Endothelial cell of umbilical vein (primary cell): ENCODE measurements at regions not wholly inside any gene's neighbourhood (a gene's known extent, or its start where the extent isn't known, plus 50 kb on each side); places are given as distances from the start of the nearest gene placed in this dataset.

Experiments used
- BruUV-seq: library from RNA; stranded (reverse); fragments of 400-500 nt; replicated peaks from 2 replicates; lab custom pipeline; 2021; lab: Mats Ljungman, UMichigan
- CTCF ChIA-PET: fragments of 300-600, 350-600 bp; sonication (Branson Sonifier 250); formaldehyde crosslinking; loops from one replicate; lab custom pipeline; 2021; ENCODE audit warnings: antibody characterized with exemption, inconsistent platforms; lab: Charles Lee
- POLR2A ChIA-PET: fragments of 300-600, 350-600 bp; sonication (Branson Sonifier 250); formaldehyde crosslinking; loops from one replicate; lab custom pipeline; 2021; ENCODE audit warnings: antibody characterized with exemption, inconsistent platforms; lab: Charles Lee
- DNase-seq: peaks from one replicate; pipeline ENCODE4 v3.0.0-alpha.2; 2011; ENCODE audit warnings: low read depth, low spot score
- FAIRE-seq: peaks from 2 replicates; lab custom pipeline; 2011; peaks lifted over from hg19 to GRCh38; lab: Jason Lieb, UNC
- H2AFZ ChIP-seq: 2 replicates; pipeline ENCODE4 v1.6.0; 2012; ENCODE audit warnings: low read depth, low read length, control low read depth, inconsistent platforms
- H3K27ac ChIP-seq: 2 replicates; pipeline ENCODE4 v1.5.1; 2011; ENCODE audit warnings: low read depth, mild to moderate bottlenecking, control low read depth, low read length, moderate library complexity; ENCODE audit not compliant: insufficient read depth
- H3K27me3 ChIP-seq, 2 experiments: 2 replicates each; pipeline versions ENCODE4 v1.6.0 to v1.6.1; 2011; ENCODE audit warnings: low read length in 2 of 2, mixed read lengths in 1 of 2; ENCODE audit not compliant: control insufficient read depth in 2 of 2, insufficient read depth in 2 of 2
- H3K36me3 ChIP-seq, 2 experiments: 2 replicates in 1 of 2; 3 replicates in 1 of 2; pipeline ENCODE4 v1.5.1; 2011; ENCODE audit warnings: low read length in 2 of 2, mild to moderate bottlenecking in 1 of 2, moderate library complexity in 1 of 2; ENCODE audit not compliant: control insufficient read depth in 2 of 2, insufficient read depth in 2 of 2; ENCODE audit errors: extremely low read depth in 1 of 2
- H3K4me1 ChIP-seq: 3 replicates; pipeline ENCODE4 v1.5.1; 2011; ENCODE audit warnings: mild to moderate bottlenecking, low read length; ENCODE audit not compliant: control insufficient read depth, insufficient read depth; ENCODE audit errors: extremely low read depth
- H3K4me2 ChIP-seq: 2 replicates; pipeline ENCODE4 v1.6.1; 2011; ENCODE audit warnings: low read length, control low read depth, mixed read lengths; ENCODE audit not compliant: insufficient read depth
- H3K4me3 ChIP-seq, 3 experiments: fragments of 200-600 bp in 1 of 3; sonication (generic), shearing (Covaris generic) in 1 of 3; replicated peaks in 1 of 3; 2 replicates each; pipeline ENCODE4 v1.5.1; 2011 to 2016; ENCODE audit warnings: control low read depth in 3 of 3, low read length in 3 of 3, mild to moderate bottlenecking in 2 of 3, inconsistent platforms in 1 of 3, low read depth in 1 of 3, moderate library complexity in 1 of 3; ENCODE audit not compliant: insufficient read depth in 1 of 3
- H3K79me2 ChIP-seq: 2 replicates; pipeline ENCODE4 v1.6.0; 2012; ENCODE audit warnings: low read length, inconsistent platforms; ENCODE audit not compliant: control insufficient read depth, insufficient read depth
- H3K9ac ChIP-seq: replicated peaks from 2 replicates; pipeline ENCODE3; 2011; ENCODE audit warnings: low read length, control low read depth; ENCODE audit not compliant: insufficient read depth; ENCODE audit errors: extremely low read depth
- H3K9me1 ChIP-seq: replicated peaks from 3 replicates; pipeline ENCODE4 v1.6.0; 2011; ENCODE audit warnings: mild to moderate bottlenecking, low read length; ENCODE audit not compliant: control insufficient read depth, insufficient read depth; ENCODE audit errors: extremely low read depth
- H3K9me3 ChIP-seq: replicated peaks from 2 replicates; pipeline ENCODE4 v1.5.1; 2012; ENCODE audit warnings: low read length, inconsistent platforms; ENCODE audit not compliant: control insufficient read depth, insufficient read depth
- H4K20me1 ChIP-seq: replicated peaks from 2 replicates; pipeline ENCODE3; 2011; ENCODE audit warnings: mild to moderate bottlenecking, low read length; ENCODE audit not compliant: control insufficient read depth, insufficient read depth; ENCODE audit errors: extremely low read depth
- EZH2 ChIP-seq: IDR thresholded peaks from 2 replicates; pipeline ENCODE4 v1.6.1; 2012; ENCODE audit warnings: borderline replicate concordance, low read depth, mild to moderate bottlenecking, moderate library complexity, low read length, inconsistent platforms; ENCODE audit not compliant: severe bottlenecking
- FOS ChIP-seq: IDR thresholded peaks from 2 replicates; pipeline ENCODE4 v1.6.1; 2011; ENCODE audit warnings: mild to moderate bottlenecking, low read length, moderate library complexity, borderline replicate concordance; ENCODE audit not compliant: insufficient read depth
- GATA2 ChIP-seq: IDR thresholded peaks from 2 replicates; pipeline ENCODE4 v1.7.0; 2011; ENCODE audit warnings: low read depth, mild to moderate bottlenecking, moderate library complexity, mixed read lengths, low read length; ENCODE audit not compliant: insufficient read length, insufficient read depth
- JUN ChIP-seq: IDR thresholded peaks from 2 replicates; pipeline ENCODE4 v1.6.1; 2011; ENCODE audit warnings: borderline replicate concordance, low read depth; ENCODE audit not compliant: insufficient read length, insufficient read depth
- MYC ChIP-seq: IDR thresholded peaks from one replicate; pipeline ENCODE4 v1.6.1; 2011; ENCODE audit warnings: mild to moderate bottlenecking, low read depth, low read length
- POLR2A ChIP-seq: IDR thresholded peaks from 2 replicates; pipeline ENCODE4 v1.6.1; 2012; ENCODE audit warnings: low read depth, mild to moderate bottlenecking, control low read depth, low read length
- POLR2AphosphoS5 ChIP-seq: IDR thresholded peaks from 2 replicates; pipeline ENCODE4 v1.6.1; 2012; ENCODE audit warnings: low read depth, mild to moderate bottlenecking, control low read depth, low read length, moderate library complexity; ENCODE audit not compliant: insufficient read depth
- dilution Hi-C: fragments of 300-500 bp; cut with MboI; formaldehyde crosslinking; loops from one replicate; pipeline ENCODE4 v1.15.0; 2019; ENCODE audit warnings: low sequenced_read_pairs; ENCODE audit not compliant: extremely low pct_ligation_motif_present
- intact Hi-C: fragments of 100-400 bp; cut with micrococcal nuclease; formaldehyde crosslinking; loops from one replicate; pipeline ENCODE4 v1.10.0; 2022
- TF ChIP-seq, protein P1 (sequence below), 2 donors: IDR thresholded peaks; 1 replicate in 1 of 2; 2 replicates in 1 of 2; pipeline ENCODE4 v1.5.1; 2011; ENCODE audit warnings: low read length in 2 of 2, mild to moderate bottlenecking in 2 of 2, moderate library complexity in 2 of 2, control low read depth in 1 of 2, inconsistent platforms in 1 of 2, low read depth in 1 of 2; ENCODE audit not compliant: insufficient read depth in 1 of 2; ENCODE audit errors: extremely low read depth in 1 of 2
- TF ChIP-seq, protein P2 (sequence below): IDR thresholded peaks from 2 replicates; pipeline ENCODE4 v1.6.1; 2011; ENCODE audit not compliant: insufficient read depth, insufficient read length

DNA sequence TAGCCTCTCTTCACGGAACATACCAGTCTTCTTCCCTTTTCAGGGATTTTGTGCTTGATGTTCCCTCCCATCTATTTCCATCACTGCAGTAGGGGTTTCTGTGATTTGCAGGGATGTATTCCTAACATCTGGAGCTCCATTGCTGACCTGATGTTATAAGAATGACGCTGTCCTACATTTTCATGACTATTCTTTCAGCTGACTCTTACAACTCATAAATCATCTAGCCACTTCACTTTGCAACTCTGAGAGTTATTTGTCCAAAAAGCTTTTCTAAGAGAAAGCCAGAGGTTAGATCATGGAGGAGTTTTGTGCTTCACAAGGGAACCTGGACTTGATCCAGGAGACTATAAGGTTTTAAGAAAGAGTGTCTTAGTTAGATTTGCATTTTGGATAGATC, 116.6 kb upstream of the FAR2 start:
- Histone ChIP-seq H3K4me3 (no peak overlapping the region), H3K4me2 (no peak overlapping the region), H3K27ac (no peak overlapping the region), H3K79me2 (no peaks in the 10 kb centered on the region), H3K9ac (no peak overlapping the region), H3K9me3 (no peaks in the 10 kb centered on the region), H3K4me1 (no peaks in the 10 kb centered on the region), H3K9me1 (no peaks in the 10 kb centered on the region), H3K36me3 (no peaks in the 10 kb centered on the region), H4K20me1 (no peaks in the 10 kb centered on the region), H2AFZ (no peak overlapping the region), H3K27me3 (peaks cover 0 to 13% of the 10 kb centered on the region in 2 experiments)
- intact Hi-C loops (no loop called here), dilution Hi-C loops (no loop called here)
- TF ChIP-seq JUN, result no peak
- TF ChIP-seq POLR2A, result no peak
- no peak for TF ChIP-seq POLR2AphosphoS5
- TF ChIP-seq, protein P1, sequence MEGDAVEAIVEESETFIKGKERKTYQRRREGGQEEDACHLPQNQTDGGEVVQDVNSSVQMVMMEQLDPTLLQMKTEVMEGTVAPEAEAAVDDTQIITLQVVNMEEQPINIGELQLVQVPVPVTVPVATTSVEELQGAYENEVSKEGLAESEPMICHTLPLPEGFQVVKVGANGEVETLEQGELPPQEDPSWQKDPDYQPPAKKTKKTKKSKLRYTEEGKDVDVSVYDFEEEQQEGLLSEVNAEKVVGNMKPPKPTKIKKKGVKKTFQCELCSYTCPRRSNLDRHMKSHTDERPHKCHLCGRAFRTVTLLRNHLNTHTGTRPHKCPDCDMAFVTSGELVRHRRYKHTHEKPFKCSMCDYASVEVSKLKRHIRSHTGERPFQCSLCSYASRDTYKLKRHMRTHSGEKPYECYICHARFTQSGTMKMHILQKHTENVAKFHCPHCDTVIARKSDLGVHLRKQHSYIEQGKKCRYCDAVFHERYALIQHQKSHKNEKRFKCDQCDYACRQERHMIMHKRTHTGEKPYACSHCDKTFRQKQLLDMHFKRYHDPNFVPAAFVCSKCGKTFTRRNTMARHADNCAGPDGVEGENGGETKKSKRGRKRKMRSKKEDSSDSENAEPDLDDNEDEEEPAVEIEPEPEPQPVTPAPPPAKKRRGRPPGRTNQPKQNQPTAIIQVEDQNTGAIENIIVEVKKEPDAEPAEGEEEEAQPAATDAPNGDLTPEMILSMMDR (IDR thresholded peaks at IDR 0.05; ENCODE audit: extremely low read depth in 1 of 2, insufficient read depth in 1 of 2, low read depth in 1 of 2, low read length in 2 of 2), result no peak
- TF ChIP-seq GATA2, result no peak
- TF ChIP-seq EZH2, result no peak
- TF ChIP-seq, protein P2, sequence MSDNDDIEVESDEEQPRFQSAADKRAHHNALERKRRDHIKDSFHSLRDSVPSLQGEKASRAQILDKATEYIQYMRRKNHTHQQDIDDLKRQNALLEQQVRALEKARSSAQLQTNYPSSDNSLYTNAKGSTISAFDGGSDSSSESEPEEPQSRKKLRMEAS, result no peak
- TF ChIP-seq MYC, result no peak
- TF ChIP-seq FOS, result no peak
- no peak for DNase-seq
- no TSS peak for BruUV-seq
- ChIA-PET POLR2A (no interaction called here), CTCF (no interaction called here)
- no peak for FAIRE-seq
